ENCODE measurements at regions not wholly inside any gene's neighbourhood (a gene's known extent, or its start where the extent isn't known, plus 50 kb on each side); places are given as distances from the start of the nearest gene placed in this dataset.

DNA sequence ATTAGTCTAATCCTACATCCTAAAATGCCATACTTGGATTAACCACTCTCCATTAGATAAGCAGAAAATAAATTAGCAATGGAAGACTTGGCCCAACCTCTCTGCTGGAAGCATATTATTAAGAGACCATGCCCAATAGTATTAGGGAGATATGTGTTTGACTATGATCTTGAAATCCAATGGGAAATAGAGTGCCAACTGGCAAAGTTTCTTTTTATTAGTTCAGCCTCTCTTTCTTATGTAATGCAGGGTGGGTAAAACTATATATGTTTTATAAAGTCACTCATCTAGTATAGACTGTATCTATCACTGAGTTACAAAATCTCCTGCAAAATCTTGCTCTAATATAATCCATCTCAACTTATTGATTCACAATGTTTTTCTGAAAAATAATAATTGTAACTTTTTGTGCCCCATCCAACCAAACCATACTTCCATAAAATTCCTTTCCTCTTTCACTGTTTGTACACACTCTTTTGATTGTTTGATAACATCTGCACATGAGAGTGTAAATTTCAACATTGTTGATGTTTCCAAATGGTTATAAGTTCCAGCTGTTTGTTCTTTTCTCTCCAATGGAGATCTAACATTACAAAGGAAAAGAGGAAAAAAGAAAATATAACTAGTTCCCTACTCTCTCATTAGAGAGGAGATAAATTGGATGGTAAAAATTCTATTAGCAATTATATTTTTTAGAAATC, 408.1 kb upstream of the ADGRL2 start:
- H3K36me3 ChIP-seq (replicated peaks; ENCODE audit: insufficient read depth, low read length), result no peaks in the 10 kb centered on the region
- H3K4me3 ChIP-seq (ENCODE audit: low read length), result no peak overlapping the region
- no peaks in the 10 kb centered on the region for H3K9me3 ChIP-seq (replicated peaks; ENCODE audit: insufficient read depth, low read length)
- H3K4me1 ChIP-seq (ENCODE audit: low read length), result no peaks in the 10 kb centered on the region
- H3K9me2 ChIP-seq (replicated peaks; ENCODE audit: insufficient read depth, low read length), result no peaks in the 10 kb centered on the region
- TF ChIP-seq, protein P1, sequence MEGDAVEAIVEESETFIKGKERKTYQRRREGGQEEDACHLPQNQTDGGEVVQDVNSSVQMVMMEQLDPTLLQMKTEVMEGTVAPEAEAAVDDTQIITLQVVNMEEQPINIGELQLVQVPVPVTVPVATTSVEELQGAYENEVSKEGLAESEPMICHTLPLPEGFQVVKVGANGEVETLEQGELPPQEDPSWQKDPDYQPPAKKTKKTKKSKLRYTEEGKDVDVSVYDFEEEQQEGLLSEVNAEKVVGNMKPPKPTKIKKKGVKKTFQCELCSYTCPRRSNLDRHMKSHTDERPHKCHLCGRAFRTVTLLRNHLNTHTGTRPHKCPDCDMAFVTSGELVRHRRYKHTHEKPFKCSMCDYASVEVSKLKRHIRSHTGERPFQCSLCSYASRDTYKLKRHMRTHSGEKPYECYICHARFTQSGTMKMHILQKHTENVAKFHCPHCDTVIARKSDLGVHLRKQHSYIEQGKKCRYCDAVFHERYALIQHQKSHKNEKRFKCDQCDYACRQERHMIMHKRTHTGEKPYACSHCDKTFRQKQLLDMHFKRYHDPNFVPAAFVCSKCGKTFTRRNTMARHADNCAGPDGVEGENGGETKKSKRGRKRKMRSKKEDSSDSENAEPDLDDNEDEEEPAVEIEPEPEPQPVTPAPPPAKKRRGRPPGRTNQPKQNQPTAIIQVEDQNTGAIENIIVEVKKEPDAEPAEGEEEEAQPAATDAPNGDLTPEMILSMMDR (IDR thresholded peaks at IDR 0.05; ENCODE audit: low read length), result no peak
- TF ChIP-seq EZH2phosphoT487 (IDR thresholded peaks at IDR 0.05; ENCODE audit: low read length), result no peak
- no peak for TF ChIP-seq EZH2 (optimal IDR thresholded peaks at IDR 0.05; ENCODE audit: low read depth, low read length)
- H3K79me2 ChIP-seq (ENCODE audit: low read length), result no peaks in the 10 kb centered on the region
- no peak overlapping the region for H3K4me2 ChIP-seq (ENCODE audit: low read depth, low read length)
- no peak for DNase-seq
- H3K27ac ChIP-seq (ENCODE audit: low read length), result no peak overlapping the region
- H3K9ac ChIP-seq (ENCODE audit: low read length), result no peak overlapping the region
- no peaks in the 10 kb centered on the region for H4K20me1 ChIP-seq (ENCODE audit: insufficient read depth, low read length)
- no peak overlapping the region for H2AFZ ChIP-seq (ENCODE audit: low read length)
- no peaks in the 10 kb centered on the region for H3K27me3 ChIP-seq (replicated peaks; ENCODE audit: insufficient read depth, low read length)
- no peaks in the 10 kb centered on the region for H3F3A ChIP-seq (ENCODE audit: insufficient read depth, low read length)

DNA sequence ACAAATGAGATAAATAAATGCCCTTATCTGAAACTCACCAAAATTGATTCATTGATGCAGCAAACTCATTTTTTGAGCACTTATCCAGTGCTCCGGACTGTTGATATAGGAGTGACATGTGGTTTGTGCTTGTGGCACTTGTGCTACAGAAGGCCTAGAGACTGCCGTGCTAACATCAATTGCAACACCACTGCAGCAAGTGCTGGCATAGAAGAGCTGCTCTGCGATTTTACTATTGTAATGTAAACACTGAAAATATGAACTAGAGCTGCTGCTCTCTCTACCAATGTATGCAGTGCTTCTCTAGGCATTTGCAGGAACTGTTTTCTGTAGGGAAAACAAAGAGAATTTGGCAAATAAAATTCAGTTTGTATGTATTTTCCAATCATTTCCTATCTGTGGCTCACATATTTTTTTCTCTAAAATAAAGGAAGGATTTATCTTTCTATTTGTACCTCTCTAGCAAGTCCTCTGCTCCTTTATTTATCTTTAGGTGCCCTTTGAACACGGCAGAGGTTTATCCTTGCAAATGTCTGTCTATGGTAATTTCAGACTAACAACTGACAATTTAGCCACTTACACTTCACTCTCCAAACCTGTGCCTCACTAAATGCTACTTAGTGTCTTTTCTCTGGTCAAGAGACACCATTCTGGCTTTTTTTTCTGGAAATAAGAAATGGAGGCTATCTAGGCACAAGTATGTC, 409.5 kb upstream of the ADGRL2 start:
- no peak for DNase-seq
- H2AFZ ChIP-seq (ENCODE audit: low read length), result no peak overlapping the region
- H3K4me1 ChIP-seq (ENCODE audit: low read length), result no peaks in the 10 kb centered on the region
- no peaks in the 10 kb centered on the region for H3K36me3 ChIP-seq (replicated peaks; ENCODE audit: insufficient read depth, low read length)
- no peaks in the 10 kb centered on the region for H3K9me2 ChIP-seq (replicated peaks; ENCODE audit: insufficient read depth, low read length)
- H3F3A ChIP-seq (ENCODE audit: insufficient read depth, low read length), result no peaks in the 10 kb centered on the region
- no peak overlapping the region for H3K27ac ChIP-seq (ENCODE audit: low read length)
- no peak overlapping the region for H3K4me2 ChIP-seq (ENCODE audit: low read depth, low read length)
- H3K9ac ChIP-seq (ENCODE audit: low read length), result no peak overlapping the region
- H3K9me3 ChIP-seq (replicated peaks; ENCODE audit: insufficient read depth, low read length), result no peaks in the 10 kb centered on the region
- TF ChIP-seq, protein P1 (IDR thresholded peaks at IDR 0.05; ENCODE audit: low read length), result no peak
- TF ChIP-seq EZH2phosphoT487 (IDR thresholded peaks at IDR 0.05; ENCODE audit: low read length) (no peak), EZH2 (optimal IDR thresholded peaks at IDR 0.05; ENCODE audit: low read depth, low read length) (no peak)
- H3K4me3 ChIP-seq (ENCODE audit: low read length), result no peak overlapping the region
- H4K20me1 ChIP-seq (ENCODE audit: insufficient read depth, low read length), result no peaks in the 10 kb centered on the region
- H3K79me2 ChIP-seq (ENCODE audit: low read length), result no peaks in the 10 kb centered on the region
- no peaks in the 10 kb centered on the region for H3K27me3 ChIP-seq (replicated peaks; ENCODE audit: insufficient read depth, low read length)

DNA sequence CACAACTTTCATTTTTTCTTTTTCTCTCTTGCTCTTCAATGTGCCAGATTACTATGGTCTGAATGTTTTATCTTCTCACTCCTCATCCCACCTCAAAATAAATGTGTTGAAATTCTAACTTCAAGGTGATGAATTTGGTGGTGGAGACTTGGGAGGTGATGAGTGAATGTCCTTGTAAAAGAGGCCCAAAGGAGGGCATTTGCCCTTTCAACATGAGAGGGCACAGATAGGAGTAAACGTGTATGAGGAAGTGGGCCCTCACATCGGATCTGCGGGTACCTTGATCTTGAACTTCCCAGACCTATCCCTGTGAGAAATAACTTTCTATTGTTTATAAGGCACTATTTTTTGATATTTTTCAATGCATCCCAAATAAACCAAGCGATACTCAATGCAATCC, 412.3 kb upstream of the ADGRL2 start:
- TF ChIP-seq, protein P1 (IDR thresholded peaks at IDR 0.05; ENCODE audit: low read length), result no peak
- TF ChIP-seq EZH2 (optimal IDR thresholded peaks at IDR 0.05; ENCODE audit: low read depth, low read length), result no peak
- no peak for TF ChIP-seq EZH2phosphoT487 (IDR thresholded peaks at IDR 0.05; ENCODE audit: low read length)
- Histone ChIP-seq H3K27me3 (replicated peaks; ENCODE audit: insufficient read depth, low read length) (no peaks in the 10 kb centered on the region), H3K4me2 (ENCODE audit: low read depth, low read length) (no peak overlapping the region)

More for the DNA sequence above, 412.3 kb upstream of the ADGRL2 start:
- Histone ChIP-seq H3F3A (ENCODE audit: insufficient read depth, low read length) (no peaks in the 10 kb centered on the region), H3K27ac (ENCODE audit: low read length) (no peak overlapping the region), H3K36me3 (replicated peaks; ENCODE audit: insufficient read depth, low read length) (no peaks in the 10 kb centered on the region), H3K4me1 (ENCODE audit: low read length) (no peaks in the 10 kb centered on the region), H3K9me3 (replicated peaks; ENCODE audit: insufficient read depth, low read length) (no peaks in the 10 kb centered on the region), H3K4me3 (ENCODE audit: low read length) (no peak overlapping the region), H2AFZ (ENCODE audit: low read length) (no peak overlapping the region), H4K20me1 (ENCODE audit: insufficient read depth, low read length) (no peaks in the 10 kb centered on the region), H3K79me2 (ENCODE audit: low read length) (no peaks in the 10 kb centered on the region), H3K9me2 (replicated peaks; ENCODE audit: insufficient read depth, low read length) (no peaks in the 10 kb centered on the region), H3K9ac (ENCODE audit: low read length) (no peak overlapping the region)
- DNase-seq, result no peak

Data from MM.1S (cell line).